T-cell (primary cell): ENCODE measurements at regions not wholly inside any gene's neighbourhood (a gene's known extent, or its start where the extent isn't known, plus 50 kb on each side); places are given as distances from the start of the nearest gene placed in this dataset.

Source experiments
- ATAC-seq, 4 experiments: fragments of 200-7000 bp in 3 of 4; fragments of 150-1000 bp in 1 of 4; cut with Tn5 transposase; replicated peaks in 1 of 4; 1 replicate in 3 of 4; 2 replicates in 1 of 4; pipeline ENCODE4 v1.10.0; 2021; ENCODE audit warnings: moderate library complexity in 3 of 4, mild to moderate bottlenecking in 2 of 4, moderate number of reproducible peaks in 1 of 4
- CTCF ChIA-PET, 2 donors: fragments of 300-600 bp; sonication (Branson Sonifier 250); formaldehyde crosslinking; loops; one replicate each; lab custom pipeline; 2022; ENCODE audit warnings: antibody characterized with exemption in 2 of 2; lab: Charles Lee
- POLR2A ChIA-PET, 2 donors: fragments of 300-600 bp; sonication (Branson Sonifier 250); formaldehyde crosslinking; loops; one replicate each; lab custom pipeline; 2022; ENCODE audit warnings: antibody characterized with exemption in 2 of 2; lab: Charles Lee
- DNase-seq, 35 experiments: peaks; one replicate each; pipeline versions ENCODE4 v3.0.0 to v3.0.0-alpha.2; 2013 to 2023
- H3K27ac ChIP-seq: one replicate; pipeline ENCODE4 v1.5.1; 2013; ENCODE audit warnings: low read length
- H3K27me3 ChIP-seq, 2 experiments: replicated peaks in 1 of 2; 1 replicate in 1 of 2; 2 replicates in 1 of 2; pipeline versions ENCODE4 v1.6.1 to v1.7.0; 2013; ENCODE audit warnings: low read length in 1 of 2, mixed read lengths in 1 of 2; ENCODE audit not compliant: control insufficient read depth in 2 of 2, insufficient read depth in 2 of 2; ENCODE audit errors: extremely low read depth in 1 of 2
- H3K36me3 ChIP-seq, 2 donors: 1 replicate in 1 of 2; 2 replicates in 1 of 2; pipeline versions ENCODE4 v1.6.1 to v1.7.0; 2013; ENCODE audit warnings: low read length in 1 of 2; ENCODE audit not compliant: control insufficient read depth in 2 of 2, insufficient read depth in 1 of 2; ENCODE audit errors: extremely low read depth in 1 of 2
- H3K4me1 ChIP-seq, 2 experiments: 1 replicate in 1 of 2; 2 replicates in 1 of 2; pipeline versions ENCODE4 v1.6.1 to v1.7.0; 2013; ENCODE audit warnings: low read length in 2 of 2, mixed read lengths in 1 of 2; ENCODE audit not compliant: insufficient read depth in 2 of 2, control insufficient read depth in 1 of 2; ENCODE audit errors: extremely low read depth in 1 of 2
- H3K4me3 ChIP-seq, 2 donors: 1 replicate in 1 of 2; 2 replicates in 1 of 2; pipeline versions ENCODE4 v1.5.1 to v1.7.0; 2013; ENCODE audit warnings: mild to moderate bottlenecking in 2 of 2, low read length in 1 of 2, moderate library complexity in 1 of 2; ENCODE audit not compliant: control insufficient read depth in 1 of 2; ENCODE audit errors: extremely low read depth in 1 of 2
- H3K9me3 ChIP-seq: 2 replicates; pipeline ENCODE4 v1.7.0; 2013
- H3K27ac Mint-ChIP-seq, 2 donors: one replicate each; pipeline ENCODE4 v1.8.0; 2020 to 2021; ENCODE audit warnings: mild to moderate bottlenecking in 2 of 2, mixed read lengths in 2 of 2
- H3K27me3 Mint-ChIP-seq, 2 donors: one replicate each; pipeline ENCODE4 v1.8.0; 2021 to 2022; ENCODE audit warnings: mixed read lengths in 2 of 2
- H3K36me3 Mint-ChIP-seq: one replicate; pipeline ENCODE4 v1.8.0; 2021; ENCODE audit warnings: mixed read lengths
- H3K4me1 Mint-ChIP-seq, 3 donors: one replicate each; pipeline ENCODE4 v1.8.0; 2020 to 2022; ENCODE audit warnings: mixed read lengths in 3 of 3, mild to moderate bottlenecking in 1 of 3
- H3K4me3 Mint-ChIP-seq, 3 donors: one replicate each; pipeline ENCODE4 v1.8.0; 2020 to 2022; ENCODE audit warnings: mild to moderate bottlenecking in 3 of 3, mixed read lengths in 3 of 3, moderate library complexity in 3 of 3
- H3K9me3 Mint-ChIP-seq, 3 donors: one replicate each; pipeline ENCODE4 v1.8.0; 2020 to 2022; ENCODE audit warnings: mixed read lengths in 3 of 3
- WGBS: methylation state at CpG from one replicate; pipeline ENCODE4 v1.1.5; 2013; ENCODE audit warnings: missing lambda C conversion rate; ENCODE audit not compliant: insufficient coverage; 5-methylcytosine and 5-hydroxymethylcytosine counted together

- no peak overlapping the region for H3K27ac ChIP-seq
- Mint-ChIP-seq H3K36me3 (no peaks in the 10 kb centered on the region), H3K4me3 (no peak overlapping the region), H3K27ac (no peak overlapping the region), H3K9me3 (no peaks in the 10 kb centered on the region), H3K4me1 (no peaks in the 10 kb centered on the region), H3K27me3 (peaks cover 0 to 5% of the 10 kb centered on the region in 2 donors)
- H3K4me1 ChIP-seq: no peaks in the 10 kb centered on the region
- no peaks in the 10 kb centered on the region for H3K27me3 ChIP-seq
- 56% methylated on average over 1 of the region's 3 CpGs for WGBS
- no peak overlapping the region for H3K4me3 ChIP-seq
- H3K9me3 ChIP-seq: no peaks in the 10 kb centered on the region
- H3K36me3 ChIP-seq: no peaks in the 10 kb centered on the region
- no peak for DNase-seq
- ATAC-seq: no peak
- ChIA-PET POLR2A (no interaction called here), CTCF (no interaction called here)
These were observed 82.1 kb upstream of the MLIP start for GRCh38 chr6:54029187-54029586.

- ChIA-PET POLR2A (no interaction called here), CTCF (no interaction called here)
- WGBS: 71% methylated on average over 2 of the region's 5 CpGs
- Histone ChIP-seq H3K4me3 (no peak overlapping the region), H3K36me3 (no peaks in the 10 kb centered on the region), H3K27ac (no peak overlapping the region), H3K4me1 (no peaks in the 10 kb centered on the region), H3K9me3 (no peaks in the 10 kb centered on the region), H3K27me3 (no peaks in the 10 kb centered on the region)
- no peak for ATAC-seq
- H3K27me3 Mint-ChIP-seq: peaks cover 0 to 5% of the 10 kb centered on the region in 2 donors
- H3K27ac Mint-ChIP-seq: no peak overlapping the region
- H3K4me3 Mint-ChIP-seq: no peak overlapping the region
- H3K36me3 Mint-ChIP-seq: no peaks in the 10 kb centered on the region
- no peaks in the 10 kb centered on the region for H3K9me3 Mint-ChIP-seq
- DNase-seq: no peak
- no peaks in the 10 kb centered on the region for H3K4me1 Mint-ChIP-seq
These were observed 80.1 kb upstream of the MLIP start for GRCh38 chr6:54031169-54031568.

- Mint-ChIP-seq H3K36me3 (no peaks in the 10 kb centered on the region), H3K4me1 (no peaks in the 10 kb centered on the region), H3K27ac (no peak overlapping the region), H3K4me3 (no peak overlapping the region), H3K27me3 (peaks cover 0 to 12% of the 10 kb centered on the region in 2 donors), H3K9me3 (no peaks in the 10 kb centered on the region)
- H3K27ac ChIP-seq: no peak overlapping the region
- H3K27me3 ChIP-seq: no peaks in the 10 kb centered on the region
- no peaks in the 10 kb centered on the region for H3K9me3 ChIP-seq
- H3K36me3 ChIP-seq: no peaks in the 10 kb centered on the region
- ChIA-PET POLR2A (no interaction called here), CTCF (no interaction called here)
- no peak for ATAC-seq
- no peaks in the 10 kb centered on the region for H3K4me1 ChIP-seq
- DNase-seq: no peak
- no peak overlapping the region for H3K4me3 ChIP-seq
These were observed 73.9 kb upstream of the MLIP start for GRCh38 chr6:54037277-54037779.

GRCh38 chr6:54040545-54040944 is 70.7 kb upstream of the MLIP start:
- Mint-ChIP-seq H3K27ac (no peak overlapping the region), H3K27me3 (peaks cover 0 to 7% of the 10 kb centered on the region in 2 donors), H3K36me3 (no peaks in the 10 kb centered on the region), H3K9me3 (no peaks in the 10 kb centered on the region), H3K4me3 (no peak overlapping the region), H3K4me1 (no peaks in the 10 kb centered on the region)
- H3K4me3 ChIP-seq: no peak overlapping the region
- H3K9me3 ChIP-seq: no peaks in the 10 kb centered on the region
- ATAC-seq (no peak), DNase-seq (no peak)
- no peaks in the 10 kb centered on the region for H3K36me3 ChIP-seq
- POLR2A ChIA-PET: no interaction called here
- no peaks in the 10 kb centered on the region for H3K4me1 ChIP-seq
- H3K27me3 ChIP-seq: no peaks in the 10 kb centered on the region
- H3K27ac ChIP-seq: no peak overlapping the region
- CTCF ChIA-PET: no interaction called here

- Histone ChIP-seq H3K27ac (no peak overlapping the region), H3K27me3 (no peaks in the 10 kb centered on the region), H3K4me1 (no peaks in the 10 kb centered on the region), H3K9me3 (no peaks in the 10 kb centered on the region), H3K36me3 (no peaks in the 10 kb centered on the region), H3K4me3 (no peak overlapping the region)
- ChIA-PET CTCF (no interaction called here), POLR2A (no interaction called here)
- no peaks in the 10 kb centered on the region for H3K36me3 Mint-ChIP-seq
- H3K4me1 Mint-ChIP-seq: no peaks in the 10 kb centered on the region
- no peaks in the 10 kb centered on the region for H3K9me3 Mint-ChIP-seq
- H3K4me3 Mint-ChIP-seq: no peak overlapping the region
- H3K27ac Mint-ChIP-seq: no peak overlapping the region
- WGBS: no CpG with 5 or more reads among the region's 2 CpGs
- no peak for DNase-seq
- peaks cover 0 to 7% of the 10 kb centered on the region in 2 donors for H3K27me3 Mint-ChIP-seq
- ATAC-seq: no peak
These were observed 70.0 kb upstream of the MLIP start for GRCh38 chr6:54041239-54041638.

GRCh38 chr6:54043360-54043759 is 67.9 kb upstream of the MLIP start:
- H3K9me3 Mint-ChIP-seq: no peaks in the 10 kb centered on the region
- H3K27ac Mint-ChIP-seq: no peak overlapping the region
- Histone ChIP-seq H3K4me3 (no peak overlapping the region), H3K27me3 (no peaks in the 10 kb centered on the region), H3K36me3 (no peaks in the 10 kb centered on the region), H3K9me3 (no peaks in the 10 kb centered on the region), H3K4me1 (no peaks in the 10 kb centered on the region), H3K27ac (no peak overlapping the region)
- no peak for DNase-seq
- peaks cover 0 to 7% of the 10 kb centered on the region in 2 donors for H3K27me3 Mint-ChIP-seq
- CTCF ChIA-PET: no interaction called here
- H3K4me1 Mint-ChIP-seq: no peaks in the 10 kb centered on the region
- H3K4me3 Mint-ChIP-seq: no peak overlapping the region
- no peaks in the 10 kb centered on the region for H3K36me3 Mint-ChIP-seq
- ATAC-seq: no peak
- POLR2A ChIA-PET: no interaction called here
- WGBS: 89% methylated on average over 1 of the region's 3 CpGs

GRCh38 chr6:54044059-54044458 is 67.2 kb upstream of the MLIP start:
- H3K4me1 Mint-ChIP-seq: no peaks in the 10 kb centered on the region
- no peaks in the 10 kb centered on the region for H3K9me3 Mint-ChIP-seq
- POLR2A ChIA-PET: no interaction called here
- H3K27ac Mint-ChIP-seq: no peak overlapping the region
- H3K27me3 Mint-ChIP-seq: peaks cover 0 to 7% of the 10 kb centered on the region in 2 donors
- no peaks in the 10 kb centered on the region for H3K36me3 Mint-ChIP-seq
- Histone ChIP-seq H3K9me3 (no peaks in the 10 kb centered on the region), H3K27ac (no peak overlapping the region), H3K36me3 (no peaks in the 10 kb centered on the region), H3K4me3 (no peak overlapping the region), H3K27me3 (no peaks in the 10 kb centered on the region), H3K4me1 (no peaks in the 10 kb centered on the region)
- H3K4me3 Mint-ChIP-seq: no peak overlapping the region
- CTCF ChIA-PET: no interaction called here
- no peak for DNase-seq
- ATAC-seq: no peak
- WGBS: 83% methylated on average over 1 of the region's 2 CpGs
